ENCODE measurements at regions not wholly inside any gene's neighbourhood (a gene's known extent, or its start where the extent isn't known, plus 50 kb on each side); places are given as distances from the start of the nearest gene placed in this dataset.

DNA sequence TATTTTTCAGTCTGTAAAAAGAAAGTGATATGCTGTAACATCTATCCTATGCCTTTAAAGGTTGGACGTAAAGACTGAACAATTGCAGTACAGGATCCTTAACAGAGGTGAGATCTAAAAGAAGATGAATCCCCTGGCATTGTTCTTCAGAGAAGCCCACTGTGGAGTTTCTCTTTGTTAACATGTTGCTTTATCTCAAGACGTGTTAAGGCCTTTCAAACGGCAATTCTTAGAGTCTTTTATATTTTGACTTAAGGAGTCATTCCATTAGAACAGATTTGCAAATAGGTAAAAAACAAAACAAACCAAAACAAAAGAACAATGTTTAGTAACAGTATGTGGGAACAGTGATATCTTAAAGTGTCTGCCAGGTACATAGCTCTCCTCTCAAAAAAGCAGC, 225.1 kb upstream of the ZP4 start:
- TF ChIP-seq, protein P1, sequence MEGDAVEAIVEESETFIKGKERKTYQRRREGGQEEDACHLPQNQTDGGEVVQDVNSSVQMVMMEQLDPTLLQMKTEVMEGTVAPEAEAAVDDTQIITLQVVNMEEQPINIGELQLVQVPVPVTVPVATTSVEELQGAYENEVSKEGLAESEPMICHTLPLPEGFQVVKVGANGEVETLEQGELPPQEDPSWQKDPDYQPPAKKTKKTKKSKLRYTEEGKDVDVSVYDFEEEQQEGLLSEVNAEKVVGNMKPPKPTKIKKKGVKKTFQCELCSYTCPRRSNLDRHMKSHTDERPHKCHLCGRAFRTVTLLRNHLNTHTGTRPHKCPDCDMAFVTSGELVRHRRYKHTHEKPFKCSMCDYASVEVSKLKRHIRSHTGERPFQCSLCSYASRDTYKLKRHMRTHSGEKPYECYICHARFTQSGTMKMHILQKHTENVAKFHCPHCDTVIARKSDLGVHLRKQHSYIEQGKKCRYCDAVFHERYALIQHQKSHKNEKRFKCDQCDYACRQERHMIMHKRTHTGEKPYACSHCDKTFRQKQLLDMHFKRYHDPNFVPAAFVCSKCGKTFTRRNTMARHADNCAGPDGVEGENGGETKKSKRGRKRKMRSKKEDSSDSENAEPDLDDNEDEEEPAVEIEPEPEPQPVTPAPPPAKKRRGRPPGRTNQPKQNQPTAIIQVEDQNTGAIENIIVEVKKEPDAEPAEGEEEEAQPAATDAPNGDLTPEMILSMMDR (IDR thresholded peaks at IDR 0.05; ENCODE audit: insufficient read depth, low read depth, low read length) = no peak
- TF ChIP-seq EZH2 (IDR thresholded peaks at IDR 0.05; ENCODE audit: insufficient read depth, low read length) = no peak

Measured in astrocyte (in vitro differentiated cells and primary cell).